HG02798 (cell line): ENCODE measurements at regions not wholly inside any gene's neighbourhood (a gene's known extent, or its start where the extent isn't known, plus 50 kb on each side); places are given as distances from the start of the nearest gene placed in this dataset.
"Not testable (repeated sequence)": the region's sequence is repeated elsewhere in the genome, so short reads cannot be mapped to it uniquely, and the experiment has no call there.

Experiments
- ATAC-seq: cut with Tn5 transposase; IDR thresholded peaks from one replicate; pipeline ENCODE4 v1.9.1; 2021; ENCODE audit warnings: mild to moderate bottlenecking; ENCODE audit not compliant: unreplicated experiment, poor library complexity

- no peak for ATAC-seq
Measured at GRCh38 chr6:15908871-15909270, 220.0 kb upstream of the MYLIP start.

GRCh38 chr6:15907914-15908518 lies 220.9 kb upstream of the MYLIP start:
- no peak for ATAC-seq

- ATAC-seq: not testable (repeated sequence)
Measured at GRCh38 chr6:15907220-15907913, 221.5 kb upstream of the MYLIP start.

GRCh38 chr6:15906420-15907016 lies 222.4 kb upstream of the MYLIP start:
- ATAC-seq: no peak

GRCh38 chr6:15905488-15906419 lies 223.1 kb upstream of the MYLIP start:
- ATAC-seq: no peak

GRCh38 chr6:15904651-15905376 lies 224.1 kb upstream of the MYLIP start:
- no peak for ATAC-seq

GRCh38 chr6:15901141-15902115 lies 227.5 kb upstream of the MYLIP start:
- peak; percentile 87 for ATAC-seq

- no peak for ATAC-seq
Measured at GRCh38 chr6:15898693-15899092, 230.2 kb upstream of the MYLIP start.

GRCh38 chr6:15897063-15897876 lies 231.6 kb upstream of the MYLIP start:
- no peak for ATAC-seq

- ATAC-seq: no peak
Measured at GRCh38 chr6:15894973-15895725, 232.3 kb upstream of the DTNBP1 start.

- no peak for ATAC-seq
Measured at GRCh38 chr6:15893556-15894253, 230.9 kb upstream of the DTNBP1 start.

GRCh38 chr6:15892369-15892768 lies 229.5 kb upstream of the DTNBP1 start:
- ATAC-seq: no peak

- no peak for ATAC-seq
Measured at GRCh38 chr6:15888798-15889772, 226.3 kb upstream of the DTNBP1 start.

GRCh38 chr6:15887491-15888461 lies 224.9 kb upstream of the DTNBP1 start:
- peak; percentile 43 for ATAC-seq

GRCh38 chr6:15885624-15886023 lies 222.8 kb upstream of the DTNBP1 start:
- no peak for ATAC-seq
